Testis (tissue), 2 donors: ENCODE measurements at regions not wholly inside any gene's neighbourhood (a gene's known extent, or its start where the extent isn't known, plus 50 kb on each side); places are given as distances from the start of the nearest gene placed in this dataset.
"Not testable (repeated sequence)": the region's sequence is repeated elsewhere in the genome, so short reads cannot be mapped to it uniquely, and the experiment has no call there.

Experiments
- DNase-seq: peaks from one replicate; pipeline ENCODE4 v3.0.0-alpha.2; 2019
- H3K27ac ChIP-seq, 2 donors: fragments of 200-600 bp; sonication (generic); one replicate each; pipeline ENCODE4 v1.5.1; 2019
- H3K27me3 ChIP-seq: fragments of 200-600 bp; sonication (generic); one replicate; pipeline ENCODE4 v1.5.1; 2019
- H3K36me3 ChIP-seq: fragments of 200-600 bp; sonication (generic); one replicate; pipeline ENCODE4 v1.5.1; 2017; ENCODE audit warnings: low read depth; ENCODE audit errors: missing control alignments
- H3K4me1 ChIP-seq: fragments of 200-600 bp; sonication (generic); one replicate; pipeline ENCODE4 v1.5.1; 2019
- H3K4me3 ChIP-seq, 2 donors: fragments of 200-600 bp; sonication (generic); one replicate each; pipeline ENCODE4 v1.5.1; 2017 to 2019
- H3K9me3 ChIP-seq: fragments of 200-600 bp; sonication (generic); one replicate; pipeline ENCODE4 v1.5.1; 2017
- POLR2A ChIP-seq: fragments of 450-650 bp; IDR thresholded peaks from one replicate; pipeline ENCODE4 v1.6.1; 2017; ENCODE audit warnings: antibody characterized with exemption, mild to moderate bottlenecking, moderate library complexity
- WGBS, 2 donors: methylation state at CpG; one replicate each; pipeline ENCODE4 v1.1.5; 2018; 5-methylcytosine and 5-hydroxymethylcytosine counted together
- intact Hi-C: fragments of 100-400 bp; cut with DNase I; formaldehyde crosslinking; loops from one replicate; pipeline ENCODE4 v1.15.1; 2023; ENCODE audit warnings: low total_unique reads
- TF ChIP-seq, protein P1 (sequence below), 3 experiments: fragments of 450-650 bp in 2 of 3; fragments of 200-600 bp in 1 of 3; sonication (generic) in 1 of 3; IDR thresholded peaks; one replicate each; pipeline ENCODE4 v1.5.1; 2016 to 2019; ENCODE audit warnings: antibody characterized with exemption in 3 of 3, mild to moderate bottlenecking in 2 of 3, moderate library complexity in 1 of 3

DNA sequence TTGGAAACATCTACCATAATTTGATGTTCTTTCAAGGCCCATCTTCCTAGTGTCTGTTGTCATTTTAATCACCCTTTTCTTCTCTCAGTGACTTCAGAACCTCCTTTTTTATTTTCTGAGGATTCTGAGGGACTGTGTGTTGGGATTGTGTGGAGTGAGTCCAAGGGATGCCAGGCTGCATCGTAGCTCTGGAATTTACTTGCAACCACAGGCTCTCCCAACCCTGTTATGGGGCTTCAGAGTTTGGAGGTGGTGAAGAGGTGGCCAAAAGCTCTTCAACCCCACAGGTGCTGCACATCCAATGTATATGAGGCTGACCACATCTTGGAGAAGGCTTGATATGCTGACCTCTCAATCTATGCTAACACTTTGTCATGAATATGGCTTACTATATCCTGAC is 79.5 kb upstream of the GPR141 start:
- Histone ChIP-seq H3K9me3 (no peaks in the 10 kb centered on the region), H3K27me3 (no peaks in the 10 kb centered on the region), H3K36me3 (no peaks in the 10 kb centered on the region), H3K4me3 (no peak overlapping the region), H3K27ac (no peak overlapping the region), H3K4me1 (no peaks in the 10 kb centered on the region)
- WGBS, 2 donors: 56 to 73% methylated on average over 1 of the region's 1 CpG
- intact Hi-C loops: no loop called here
- TF ChIP-seq, protein P1, sequence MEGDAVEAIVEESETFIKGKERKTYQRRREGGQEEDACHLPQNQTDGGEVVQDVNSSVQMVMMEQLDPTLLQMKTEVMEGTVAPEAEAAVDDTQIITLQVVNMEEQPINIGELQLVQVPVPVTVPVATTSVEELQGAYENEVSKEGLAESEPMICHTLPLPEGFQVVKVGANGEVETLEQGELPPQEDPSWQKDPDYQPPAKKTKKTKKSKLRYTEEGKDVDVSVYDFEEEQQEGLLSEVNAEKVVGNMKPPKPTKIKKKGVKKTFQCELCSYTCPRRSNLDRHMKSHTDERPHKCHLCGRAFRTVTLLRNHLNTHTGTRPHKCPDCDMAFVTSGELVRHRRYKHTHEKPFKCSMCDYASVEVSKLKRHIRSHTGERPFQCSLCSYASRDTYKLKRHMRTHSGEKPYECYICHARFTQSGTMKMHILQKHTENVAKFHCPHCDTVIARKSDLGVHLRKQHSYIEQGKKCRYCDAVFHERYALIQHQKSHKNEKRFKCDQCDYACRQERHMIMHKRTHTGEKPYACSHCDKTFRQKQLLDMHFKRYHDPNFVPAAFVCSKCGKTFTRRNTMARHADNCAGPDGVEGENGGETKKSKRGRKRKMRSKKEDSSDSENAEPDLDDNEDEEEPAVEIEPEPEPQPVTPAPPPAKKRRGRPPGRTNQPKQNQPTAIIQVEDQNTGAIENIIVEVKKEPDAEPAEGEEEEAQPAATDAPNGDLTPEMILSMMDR (IDR thresholded peaks at IDR 0.05): no peak
- TF ChIP-seq POLR2A: no peak
- DNase-seq: no peak

DNA sequence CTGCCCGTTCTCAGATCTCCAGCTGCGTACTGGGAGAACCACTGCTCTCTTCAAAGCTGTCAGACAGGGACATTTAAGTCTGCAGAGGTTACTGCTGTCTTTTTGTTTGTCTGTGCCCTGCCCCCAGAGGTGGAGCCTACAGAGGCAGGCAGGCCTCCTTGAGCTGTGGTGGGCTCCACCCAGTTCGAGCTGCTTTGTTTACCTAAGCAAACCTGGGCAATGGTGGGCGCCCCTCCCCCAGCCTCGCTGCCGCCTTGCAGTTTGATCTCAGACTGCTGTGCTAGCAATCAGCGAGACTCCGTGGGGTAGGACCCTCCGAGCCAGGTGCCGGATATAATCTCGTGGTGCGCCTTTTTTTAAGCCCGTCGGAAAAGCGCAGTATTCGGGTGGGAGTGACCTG is 66.2 kb upstream of the GPR141 start:
- H3K36me3 ChIP-seq, H3K27ac ChIP-seq, H3K4me3 ChIP-seq, DNase-seq, H3K27me3 ChIP-seq, H3K4me1 ChIP-seq, H3K9me3 ChIP-seq, intact Hi-C loops: not testable (repeated sequence)
- 74 to 84% methylated on average over 11 to 15 of the region's 16 CpGs for WGBS, 2 donors

DNA sequence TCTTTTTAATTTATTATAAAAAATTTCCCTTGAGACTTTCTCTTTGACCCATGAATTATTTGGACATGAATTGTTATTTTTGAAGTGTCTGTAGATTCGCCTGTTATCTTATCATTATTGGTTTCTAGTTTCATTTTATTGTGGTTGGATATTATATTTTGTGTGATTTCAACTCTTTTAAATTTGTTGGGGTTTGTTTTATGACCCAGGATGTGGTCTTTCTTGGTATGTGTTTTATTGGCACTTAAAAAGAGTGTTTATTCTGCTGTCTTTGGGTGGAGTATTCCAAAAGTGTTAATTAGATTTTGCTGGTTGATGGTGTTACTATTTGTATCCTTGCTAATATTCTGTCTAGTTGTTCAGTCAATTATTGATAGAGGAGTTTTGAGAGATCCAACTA is 50.5 kb upstream of the GPR141 start:
- intact Hi-C loops: no loop called here
- WGBS, 2 donors: 30 to 32% methylated on average over 1 of the region's 1 CpG
- DNase-seq: no peak
- TF ChIP-seq, protein P1 (IDR thresholded peaks at IDR 0.05): no peak
- TF ChIP-seq POLR2A: no peak
- Histone ChIP-seq H3K4me1 (no peaks in the 10 kb centered on the region), H3K4me3 (no peak overlapping the region), H3K27me3 (no peaks in the 10 kb centered on the region), H3K36me3 (no peaks in the 10 kb centered on the region), H3K9me3 (no peaks in the 10 kb centered on the region), H3K27ac (no peak overlapping the region)
